IMR-90 (cell line): ENCODE measurements at regions not wholly inside any gene's neighbourhood (a gene's known extent, or its start where the extent isn't known, plus 50 kb on each side); places are given as distances from the start of the nearest gene placed in this dataset.

ENCODE experiments used
- CEBPB ChIP-seq: IDR thresholded peaks from 2 replicates; pipeline ENCODE4 v1.6.1; 2012; ENCODE audit warnings: low read depth, low read length, improper control_type of control experiment
- CTCF ChIP-seq: conservative IDR thresholded peaks from 2 replicates; pipeline ENCODE4 v1.5.1; 2012; ENCODE audit warnings: mild to moderate bottlenecking, low read depth, low read length, improper control_type of control experiment
- ELK1 ChIP-seq: fragments of 150-350 bp; IDR thresholded peaks from 2 replicates; pipeline ENCODE4 v1.6.1; 2016; ENCODE audit warnings: low read depth, mild to moderate bottlenecking, low read length, moderate library complexity, borderline replicate concordance
- MAZ ChIP-seq: IDR thresholded peaks from 2 replicates; pipeline ENCODE4 v1.6.1; 2012; ENCODE audit warnings: low read depth, mild to moderate bottlenecking, low read length, improper control_type of control experiment, moderate library complexity, borderline replicate concordance
- NFE2L2 ChIP-seq: fragments of 150-350 bp; IDR thresholded peaks from 2 replicates; pipeline ENCODE4 v1.6.1; 2016; ENCODE audit warnings: low read depth, mild to moderate bottlenecking, low read length
- POLR2A ChIP-seq: IDR thresholded peaks from 2 replicates; pipeline ENCODE4 v1.6.1; 2012; ENCODE audit warnings: mild to moderate bottlenecking, low read depth, low read length
- RAD21 ChIP-seq: IDR thresholded peaks from 2 replicates; pipeline ENCODE4 v1.6.1; 2012; ENCODE audit warnings: low read length, improper control_type of control experiment
- SMC3 ChIP-seq: fragments of 150-350 bp; IDR thresholded peaks from 2 replicates; pipeline ENCODE4 v1.6.1; 2016; ENCODE audit warnings: low read depth, mild to moderate bottlenecking, antibody characterized with exemption, low read length, moderate library complexity
- USF2 ChIP-seq: fragments of 150-350 bp; IDR thresholded peaks from 2 replicates; pipeline ENCODE4 v1.6.1; 2017; ENCODE audit warnings: mild to moderate bottlenecking, antibody characterized with exemption, low read length, low read depth

- TF ChIP-seq CTCF (no peak), ELK1 (no peak), USF2 (no peak), POLR2A (no peak), CEBPB (no peak), MAZ (no peak), RAD21 (no peak), NFE2L2 (no peak), SMC3 (no peak)
Observed at GRCh38 chr18:30618567-30618966, 424.0 kb downstream of the DSC3 start.
